Peyer's patch (tissue), 4 donors: ENCODE measurements at regions not wholly inside any gene's neighbourhood (a gene's known extent, or its start where the extent isn't known, plus 50 kb on each side); places are given as distances from the start of the nearest gene placed in this dataset.

Experiments
- CTCF ChIP-seq, 6 experiments: fragments of 450-650 bp in 4 of 6; fragments of 200-600 bp in 2 of 6; sonication (generic) in 1 of 6; IDR thresholded peaks; one replicate each; pipeline ENCODE4 v1.5.1; 2017 to 2019; ENCODE audit warnings: antibody characterized with exemption in 6 of 6, mild to moderate bottlenecking in 3 of 6, moderate library complexity in 1 of 6
- POLR2A ChIP-seq, 2 donors: fragments of 450-650 bp; IDR thresholded peaks; one replicate each; pipeline ENCODE4 v1.5.1; 2017; ENCODE audit warnings: antibody characterized with exemption in 2 of 2, mild to moderate bottlenecking in 2 of 2, moderate library complexity in 2 of 2

GRCh38 chr12:73678335-73678734 is 859.3 kb upstream of the ATXN7L3B start:
- TF ChIP-seq CTCF (IDR thresholded peaks at IDR 0.05) (no peak), POLR2A (IDR thresholded peaks at IDR 0.05) (no peak)
